H9 (cell line): ENCODE measurements at regions not wholly inside any gene's neighbourhood (a gene's known extent, or its start where the extent isn't known, plus 50 kb on each side); places are given as distances from the start of the nearest gene placed in this dataset.

ENCODE experiments used
- DNase-seq: peaks from one replicate; pipeline ENCODE4 v3.0.0-alpha.2; 2017
- H2AFZ ChIP-seq: one replicate; pipeline ENCODE4 v1.6.1; 2013; ENCODE audit warnings: mild to moderate bottlenecking, low read length, control low read depth, moderate library complexity
- H2AK5ac ChIP-seq: 2 replicates; pipeline ENCODE4 v1.6.1; 2013; ENCODE audit warnings: low read length, control low read depth, mixed read lengths; ENCODE audit not compliant: insufficient read length
- H2BK120ac ChIP-seq: one replicate; pipeline ENCODE4 v1.6.1; 2013; ENCODE audit warnings: low read depth, mild to moderate bottlenecking, low read length, control low read depth, inconsistent platforms; ENCODE audit not compliant: poor library complexity, severe bottlenecking
- H2BK12ac ChIP-seq: 2 replicates; pipeline ENCODE4 v1.6.1; 2013; ENCODE audit warnings: low read length, control low read depth, mixed read lengths, low read depth; ENCODE audit not compliant: insufficient read length
- H2BK15ac ChIP-seq: 2 replicates; pipeline ENCODE4 v1.6.1; 2013; ENCODE audit warnings: low read depth, low read length, control low read depth
- H2BK20ac ChIP-seq: one replicate; pipeline ENCODE4 v1.6.1; 2013; ENCODE audit warnings: low read depth, mild to moderate bottlenecking, low read length, control low read depth, inconsistent platforms; ENCODE audit not compliant: poor library complexity, severe bottlenecking
- H2BK5ac ChIP-seq: 2 replicates; pipeline ENCODE4 v1.6.1; 2013; ENCODE audit warnings: low read length, control low read depth, mixed read lengths; ENCODE audit not compliant: insufficient read length
- H3K14ac ChIP-seq: 2 replicates; pipeline ENCODE4 v1.6.1; 2013; ENCODE audit warnings: low read length, control low read depth; ENCODE audit not compliant: insufficient read depth
- H3K18ac ChIP-seq: 2 replicates; pipeline ENCODE4 v1.6.1; 2013; ENCODE audit warnings: low read depth, mild to moderate bottlenecking, mixed read lengths, low read length, control low read depth; ENCODE audit not compliant: insufficient read length
- H3K23ac ChIP-seq: 2 replicates; pipeline ENCODE4 v1.6.1; 2013; ENCODE audit warnings: low read length, control low read depth, mixed read lengths, low read depth; ENCODE audit not compliant: insufficient read length
- H3K23me2 ChIP-seq: 2 replicates; pipeline ENCODE4 v1.6.1; 2013; ENCODE audit warnings: low read depth, mild to moderate bottlenecking, mixed read lengths, low read length, control low read depth; ENCODE audit not compliant: insufficient read length, poor library complexity, severe bottlenecking
- H3K27ac ChIP-seq: 2 replicates; pipeline ENCODE4 v1.5.1; 2013; ENCODE audit warnings: low read length, control low read depth, mixed read lengths, low read depth; ENCODE audit not compliant: insufficient read length
- H3K27me3 ChIP-seq: 2 replicates; pipeline ENCODE4 v1.6.1; 2013; ENCODE audit warnings: low read length, control low read depth, inconsistent platforms; ENCODE audit not compliant: insufficient read depth
- H3K4ac ChIP-seq: 2 replicates; pipeline ENCODE4 v1.6.1; 2013; ENCODE audit warnings: low read depth, mild to moderate bottlenecking, control low read depth, inconsistent platforms, low read length, moderate library complexity
- H3K4me1 ChIP-seq: 2 replicates; pipeline ENCODE4 v1.6.1; 2013; ENCODE audit warnings: low read length, control low read depth, inconsistent platforms; ENCODE audit not compliant: insufficient read depth
- H3K4me2 ChIP-seq: 2 replicates; pipeline ENCODE4 v1.6.1; 2013; ENCODE audit warnings: low read length, control low read depth, mixed read lengths; ENCODE audit not compliant: insufficient read length, insufficient read depth
- H3K56ac ChIP-seq: 2 replicates; pipeline ENCODE4 v1.6.1; 2013; ENCODE audit warnings: low read depth, mild to moderate bottlenecking, mixed read lengths, low read length, control low read depth; ENCODE audit not compliant: insufficient read length
- H3K79me1 ChIP-seq: 2 replicates; pipeline ENCODE4 v1.6.1; 2013; ENCODE audit warnings: low read depth, mild to moderate bottlenecking, moderate library complexity, low read length, control low read depth, inconsistent platforms; ENCODE audit not compliant: insufficient read depth, poor library complexity, severe bottlenecking
- H3K79me2 ChIP-seq: 2 replicates; pipeline ENCODE4 v1.6.1; 2013; ENCODE audit warnings: low read length, control low read depth, inconsistent platforms; ENCODE audit not compliant: insufficient read depth
- H3K9ac ChIP-seq: 2 replicates; pipeline ENCODE4 v1.6.1; 2013; ENCODE audit warnings: low read length, control low read depth, mixed read lengths; ENCODE audit not compliant: insufficient read length; ENCODE audit errors: extremely low read depth
- H3K9me3 ChIP-seq: one replicate; pipeline ENCODE4 v1.6.1; 2013; ENCODE audit warnings: low read depth, low read length, inconsistent platforms; ENCODE audit not compliant: control insufficient read depth
- H3T11ph ChIP-seq: one replicate; pipeline ENCODE4 v1.6.1; 2013; ENCODE audit warnings: mild to moderate bottlenecking, low read length, control low read depth, inconsistent platforms
- H4K20me1 ChIP-seq: one replicate; pipeline ENCODE4 v1.6.1; 2013; ENCODE audit not compliant: control insufficient read depth, insufficient read length, insufficient read depth
- H4K5ac ChIP-seq: 2 replicates; pipeline ENCODE4 v1.6.1; 2013; ENCODE audit warnings: low read depth, mild to moderate bottlenecking, mixed read lengths, low read length, control low read depth; ENCODE audit not compliant: insufficient read length
- H4K8ac ChIP-seq: replicated peaks from 2 replicates; pipeline ENCODE4 v1.6.1; 2013; ENCODE audit warnings: low read length, control low read depth, mixed read lengths, low read depth; ENCODE audit not compliant: insufficient read length
- H4K91ac ChIP-seq: 2 replicates; pipeline ENCODE4 v1.6.1; 2013; ENCODE audit warnings: low read depth, mild to moderate bottlenecking, moderate library complexity, mixed read lengths, low read length, control low read depth; ENCODE audit not compliant: insufficient read length
- H3K27ac Mint-ChIP-seq, 3 experiments: 2 replicates in 2 of 3; 3 replicates in 1 of 3; pipeline ENCODE4 v1.8.0; 2020 to 2021; ENCODE audit warnings: mixed read lengths in 3 of 3, mild to moderate bottlenecking in 1 of 3, moderate library complexity in 1 of 3
- H3K27me3 Mint-ChIP-seq: 2 replicates; pipeline ENCODE4 v1.8.0; 2021; ENCODE audit warnings: low read depth, mild to moderate bottlenecking, moderate library complexity, mixed read lengths
- H3K36me3 Mint-ChIP-seq, 3 experiments: 2 replicates in 2 of 3; 3 replicates in 1 of 3; pipeline ENCODE4 v1.8.0; 2020 to 2021; ENCODE audit warnings: low read depth in 3 of 3, mixed read lengths in 3 of 3; ENCODE audit not compliant: insufficient read depth in 1 of 3
- H3K4me1 Mint-ChIP-seq, 2 experiments: 2 replicates each; pipeline ENCODE4 v1.8.0; 2020; ENCODE audit warnings: mixed read lengths in 2 of 2
- H3K4me3 Mint-ChIP-seq, 2 experiments: 2 replicates in 1 of 2; 3 replicates in 1 of 2; pipeline ENCODE4 v1.8.0; 2020 to 2021; ENCODE audit warnings: mild to moderate bottlenecking in 2 of 2, mixed read lengths in 2 of 2, moderate library complexity in 1 of 2
- H3K9me3 Mint-ChIP-seq, 2 experiments: 2 replicates in 1 of 2; 3 replicates in 1 of 2; pipeline ENCODE4 v1.8.0; 2020; ENCODE audit warnings: mild to moderate bottlenecking in 2 of 2, mixed read lengths in 2 of 2, moderate library complexity in 1 of 2
- WGBS: extraction: QIAGEN DNeasy Blood & Tissue Kit; methylation state at CpG from one replicate; pipeline ENCODE4 v1.1.7; 2013; ENCODE audit warnings: missing lambda C conversion rate, low lambda C conversion rate, mixed read lengths; ENCODE audit not compliant: insufficient read length; ENCODE audit errors: extremely low coverage; 5-methylcytosine and 5-hydroxymethylcytosine counted together
- TF ChIP-seq, protein P1 (sequence below): fragments of 200-600 bp; sonication (generic); conservative IDR thresholded peaks from 3 replicates; pipeline ENCODE4 v1.8.0; 2021; ENCODE audit warnings: antibody characterized with exemption, mild to moderate bottlenecking

- Histone ChIP-seq H3K23ac (no peak overlapping the region), H2BK15ac (no peak overlapping the region), H2BK5ac (no peak overlapping the region), H3K27me3 (no peaks in the 10 kb centered on the region), H2AFZ (no peak overlapping the region), H3K9ac (no peak overlapping the region), H2BK20ac (no peak overlapping the region), H3K4me2 (no peak overlapping the region), H3K23me2 (no peaks in the 10 kb centered on the region), H3K79me2 (no peaks in the 10 kb centered on the region), H4K20me1 (no peaks in the 10 kb centered on the region), H3K4ac (no peak overlapping the region), H3K9me3 (no peaks in the 10 kb centered on the region), H3K14ac (no peak overlapping the region), H4K91ac (no peak overlapping the region), H3T11ph (no peak overlapping the region), H3K4me1 (no peaks in the 10 kb centered on the region), H4K5ac (no peak overlapping the region), H2BK120ac (no peak overlapping the region), H3K56ac (no peak overlapping the region), H2AK5ac (no peak overlapping the region), H3K79me1 (no peaks in the 10 kb centered on the region), H3K27ac (no peak overlapping the region), H2BK12ac (no peak overlapping the region), H3K18ac (no peak overlapping the region), H4K8ac (no peak overlapping the region)
- H3K27ac Mint-ChIP-seq, result no peak overlapping the region
- no peaks in the 10 kb centered on the region for H3K36me3 Mint-ChIP-seq
- H3K4me3 Mint-ChIP-seq, result no peak overlapping the region
- DNase-seq, result no peak
- no peaks in the 10 kb centered on the region for H3K4me1 Mint-ChIP-seq
- no CpG with 5 or more reads among the region's 1 CpG for WGBS
- TF ChIP-seq, protein P1, sequence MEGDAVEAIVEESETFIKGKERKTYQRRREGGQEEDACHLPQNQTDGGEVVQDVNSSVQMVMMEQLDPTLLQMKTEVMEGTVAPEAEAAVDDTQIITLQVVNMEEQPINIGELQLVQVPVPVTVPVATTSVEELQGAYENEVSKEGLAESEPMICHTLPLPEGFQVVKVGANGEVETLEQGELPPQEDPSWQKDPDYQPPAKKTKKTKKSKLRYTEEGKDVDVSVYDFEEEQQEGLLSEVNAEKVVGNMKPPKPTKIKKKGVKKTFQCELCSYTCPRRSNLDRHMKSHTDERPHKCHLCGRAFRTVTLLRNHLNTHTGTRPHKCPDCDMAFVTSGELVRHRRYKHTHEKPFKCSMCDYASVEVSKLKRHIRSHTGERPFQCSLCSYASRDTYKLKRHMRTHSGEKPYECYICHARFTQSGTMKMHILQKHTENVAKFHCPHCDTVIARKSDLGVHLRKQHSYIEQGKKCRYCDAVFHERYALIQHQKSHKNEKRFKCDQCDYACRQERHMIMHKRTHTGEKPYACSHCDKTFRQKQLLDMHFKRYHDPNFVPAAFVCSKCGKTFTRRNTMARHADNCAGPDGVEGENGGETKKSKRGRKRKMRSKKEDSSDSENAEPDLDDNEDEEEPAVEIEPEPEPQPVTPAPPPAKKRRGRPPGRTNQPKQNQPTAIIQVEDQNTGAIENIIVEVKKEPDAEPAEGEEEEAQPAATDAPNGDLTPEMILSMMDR, result no peak
- no peaks in the 10 kb centered on the region for H3K9me3 Mint-ChIP-seq
- no peaks in the 10 kb centered on the region for H3K27me3 Mint-ChIP-seq
Measured at GRCh38 chr5:153902016-153902415, 136.7 kb downstream of the FAM114A2 start.
